ENCODE measurements at regions not wholly inside any gene's neighbourhood (a gene's known extent, or its start where the extent isn't known, plus 50 kb on each side); places are given as distances from the start of the nearest gene placed in this dataset.

DNA sequence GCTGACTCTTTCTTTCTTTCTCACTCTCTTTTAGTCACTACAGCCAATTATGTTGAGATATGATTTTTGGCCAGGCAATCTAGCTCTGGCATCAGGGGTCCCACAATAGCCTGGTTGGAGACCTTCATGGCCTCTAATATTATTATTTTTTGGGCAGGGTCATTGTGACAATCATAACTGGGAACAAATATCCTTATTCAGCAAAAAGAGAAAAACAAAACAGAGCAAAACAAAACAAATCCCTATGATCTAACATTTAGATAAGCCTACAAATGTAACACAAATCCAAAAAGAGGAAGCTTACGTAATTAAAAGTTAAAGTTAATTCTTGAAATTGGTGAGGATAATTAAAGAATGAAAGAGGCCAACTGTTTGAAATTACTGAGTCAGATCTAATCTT lies 640.0 kb downstream of the TUSC7 start:
- H3K79me2 ChIP-seq (ENCODE audit: low read length), result no peaks in the 10 kb centered on the region
- no peaks in the 10 kb centered on the region for H3K36me3 ChIP-seq (replicated peaks; ENCODE audit: low read depth, low read length)
- no peaks in the 10 kb centered on the region for H3K4me1 ChIP-seq (ENCODE audit: low read length)
- TF ChIP-seq EZH2phosphoT487 (IDR thresholded peaks at IDR 0.05; ENCODE audit: low read depth), result no peak
- TF ChIP-seq, protein P1, sequence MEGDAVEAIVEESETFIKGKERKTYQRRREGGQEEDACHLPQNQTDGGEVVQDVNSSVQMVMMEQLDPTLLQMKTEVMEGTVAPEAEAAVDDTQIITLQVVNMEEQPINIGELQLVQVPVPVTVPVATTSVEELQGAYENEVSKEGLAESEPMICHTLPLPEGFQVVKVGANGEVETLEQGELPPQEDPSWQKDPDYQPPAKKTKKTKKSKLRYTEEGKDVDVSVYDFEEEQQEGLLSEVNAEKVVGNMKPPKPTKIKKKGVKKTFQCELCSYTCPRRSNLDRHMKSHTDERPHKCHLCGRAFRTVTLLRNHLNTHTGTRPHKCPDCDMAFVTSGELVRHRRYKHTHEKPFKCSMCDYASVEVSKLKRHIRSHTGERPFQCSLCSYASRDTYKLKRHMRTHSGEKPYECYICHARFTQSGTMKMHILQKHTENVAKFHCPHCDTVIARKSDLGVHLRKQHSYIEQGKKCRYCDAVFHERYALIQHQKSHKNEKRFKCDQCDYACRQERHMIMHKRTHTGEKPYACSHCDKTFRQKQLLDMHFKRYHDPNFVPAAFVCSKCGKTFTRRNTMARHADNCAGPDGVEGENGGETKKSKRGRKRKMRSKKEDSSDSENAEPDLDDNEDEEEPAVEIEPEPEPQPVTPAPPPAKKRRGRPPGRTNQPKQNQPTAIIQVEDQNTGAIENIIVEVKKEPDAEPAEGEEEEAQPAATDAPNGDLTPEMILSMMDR (IDR thresholded peaks at IDR 0.05; ENCODE audit: low read depth, low read length), result no peak
- no peak overlapping the region for H3K27ac ChIP-seq (ENCODE audit: low read length)
- no peak overlapping the region for H2AFZ ChIP-seq (ENCODE audit: low read depth, low read length)
- H3K9me3 ChIP-seq (ENCODE audit: insufficient read depth, low read length), result no peaks in the 10 kb centered on the region
- H3K4me3 ChIP-seq (ENCODE audit: low read length), result no peak overlapping the region
- no peak overlapping the region for H3K4me2 ChIP-seq (ENCODE audit: low read length)
- H3K27me3 ChIP-seq (ENCODE audit: low read depth, low read length), result no peaks in the 10 kb centered on the region
- no peaks in the 10 kb centered on the region for H4K20me1 ChIP-seq (ENCODE audit: insufficient read depth, low read length)
- H3K9ac ChIP-seq (ENCODE audit: low read length), result no peak overlapping the region

DNA sequence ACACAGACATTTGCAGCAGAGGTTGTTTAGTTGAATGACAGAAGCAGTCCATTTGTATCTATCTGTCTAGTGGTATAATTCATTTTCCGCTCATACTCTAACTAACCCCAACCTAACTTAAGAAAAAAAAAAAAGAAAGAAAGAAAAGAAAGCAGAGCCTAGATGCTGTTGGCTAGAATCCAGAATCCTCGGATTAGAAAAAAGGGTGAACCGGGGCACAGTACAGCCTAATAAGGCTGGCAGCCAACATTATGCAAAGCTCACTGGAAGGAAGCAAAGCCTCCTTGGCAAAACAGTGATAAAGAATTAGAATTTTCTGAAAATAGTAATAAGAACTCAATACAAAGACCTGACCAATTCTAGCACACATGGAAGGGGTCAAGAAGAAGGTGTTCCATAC lies 640.8 kb downstream of the TUSC7 start:
- Histone ChIP-seq H3K79me2 (ENCODE audit: low read length) (no peaks in the 10 kb centered on the region), H3K27ac (ENCODE audit: low read length) (no peak overlapping the region), H3K9me3 (ENCODE audit: insufficient read depth, low read length) (no peaks in the 10 kb centered on the region), H4K20me1 (ENCODE audit: insufficient read depth, low read length) (no peaks in the 10 kb centered on the region), H3K4me3 (ENCODE audit: low read length) (no peak overlapping the region), H3K4me2 (ENCODE audit: low read length) (no peak overlapping the region), H3K27me3 (ENCODE audit: low read depth, low read length) (no peaks in the 10 kb centered on the region), H2AFZ (ENCODE audit: low read depth, low read length) (no peak overlapping the region), H3K36me3 (replicated peaks; ENCODE audit: low read depth, low read length) (no peaks in the 10 kb centered on the region), H3K9ac (ENCODE audit: low read length) (no peak overlapping the region), H3K4me1 (ENCODE audit: low read length) (no peaks in the 10 kb centered on the region)
- TF ChIP-seq EZH2phosphoT487 (IDR thresholded peaks at IDR 0.05; ENCODE audit: low read depth), result no peak
- TF ChIP-seq, protein P1 (IDR thresholded peaks at IDR 0.05; ENCODE audit: low read depth, low read length), result no peak

DNA sequence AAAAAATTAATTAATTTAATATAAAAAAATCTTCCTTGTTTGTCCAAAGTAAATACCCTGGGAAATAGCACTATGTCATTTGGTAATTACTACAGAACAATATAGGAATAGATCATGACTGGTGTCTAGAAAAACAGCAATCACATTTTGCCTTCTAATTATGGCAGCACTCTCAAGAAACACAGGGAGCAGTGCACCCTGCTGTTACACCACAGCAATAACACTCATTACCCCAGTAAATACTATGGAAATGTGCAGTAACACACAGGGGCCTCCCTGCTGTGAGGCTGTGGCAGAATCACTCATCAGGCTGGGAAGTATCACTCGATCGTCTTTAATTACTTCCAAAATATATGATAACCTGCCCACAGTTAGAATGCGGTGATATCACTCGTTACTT lies 646.0 kb downstream of the TUSC7 start:
- no peaks in the 10 kb centered on the region for H3K9me3 ChIP-seq (ENCODE audit: insufficient read depth, low read length)
- H3K4me3 ChIP-seq (ENCODE audit: low read length), result no peak overlapping the region
- H3K4me2 ChIP-seq (ENCODE audit: low read length), result no peak overlapping the region
- H4K20me1 ChIP-seq (ENCODE audit: insufficient read depth, low read length), result no peaks in the 10 kb centered on the region
- H3K9ac ChIP-seq (ENCODE audit: low read length), result no peak overlapping the region
- no peaks in the 10 kb centered on the region for H3K27me3 ChIP-seq (ENCODE audit: low read depth, low read length)
- TF ChIP-seq, protein P1 (IDR thresholded peaks at IDR 0.05; ENCODE audit: low read depth, low read length), result peak; percentile 56
- no peak for TF ChIP-seq EZH2phosphoT487 (IDR thresholded peaks at IDR 0.05; ENCODE audit: low read depth)
- H3K27ac ChIP-seq (ENCODE audit: low read length), result no peak overlapping the region
- H2AFZ ChIP-seq (ENCODE audit: low read depth, low read length), result no peak overlapping the region
- H3K79me2 ChIP-seq (ENCODE audit: low read length), result no peaks in the 10 kb centered on the region
- no peaks in the 10 kb centered on the region for H3K36me3 ChIP-seq (replicated peaks; ENCODE audit: low read depth, low read length)
- H3K4me1 ChIP-seq (ENCODE audit: low read length), result no peaks in the 10 kb centered on the region

DNA sequence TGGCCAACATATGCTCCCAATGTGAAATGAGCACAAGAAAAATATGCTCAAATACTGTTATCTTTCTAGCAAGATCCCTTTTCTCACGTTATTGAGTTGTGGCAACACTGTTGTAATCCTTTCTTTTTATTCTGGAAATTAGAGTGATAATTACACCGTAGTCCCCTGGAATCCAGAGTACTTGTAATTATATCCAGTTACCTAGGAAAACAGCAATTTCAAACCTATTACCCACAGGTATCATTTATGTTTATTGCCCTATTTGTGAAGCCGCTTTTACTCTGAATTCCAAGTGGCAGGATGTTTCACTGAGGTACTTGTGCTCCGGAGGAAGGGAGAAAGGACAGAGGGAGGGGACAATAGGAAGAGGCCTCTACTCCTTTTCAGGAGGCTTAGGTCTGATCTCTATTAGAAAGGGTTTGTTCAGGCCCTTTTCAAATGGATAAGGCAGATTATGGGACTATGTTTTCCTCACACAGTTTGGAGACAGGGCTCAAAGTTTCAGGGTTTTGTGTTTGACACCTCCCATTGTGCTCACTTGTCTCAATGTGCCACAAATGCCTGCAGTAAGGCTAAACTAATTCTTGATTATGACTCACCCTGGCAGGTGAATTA lies 646.6 kb downstream of the TUSC7 start:
- Histone ChIP-seq H3K9ac (ENCODE audit: low read length) (no peak overlapping the region), H4K20me1 (ENCODE audit: insufficient read depth, low read length) (no peaks in the 10 kb centered on the region), H3K27me3 (ENCODE audit: low read depth, low read length) (no peaks in the 10 kb centered on the region), H3K4me1 (ENCODE audit: low read length) (no peaks in the 10 kb centered on the region), H2AFZ (ENCODE audit: low read depth, low read length) (no peak overlapping the region), H3K27ac (ENCODE audit: low read length) (no peak overlapping the region), H3K4me2 (ENCODE audit: low read length) (no peak overlapping the region), H3K79me2 (ENCODE audit: low read length) (no peaks in the 10 kb centered on the region), H3K36me3 (replicated peaks; ENCODE audit: low read depth, low read length) (no peaks in the 10 kb centered on the region), H3K4me3 (ENCODE audit: low read length) (no peak overlapping the region), H3K9me3 (ENCODE audit: insufficient read depth, low read length) (no peaks in the 10 kb centered on the region)
- no peak for TF ChIP-seq EZH2phosphoT487 (IDR thresholded peaks at IDR 0.05; ENCODE audit: low read depth)
- TF ChIP-seq, protein P1 (IDR thresholded peaks at IDR 0.05; ENCODE audit: low read depth, low read length), result no peak

Measured in OCI-LY3 (cell line).